IMR-90 (cell line): ENCODE measurements at regions not wholly inside any gene's neighbourhood (a gene's known extent, or its start where the extent isn't known, plus 50 kb on each side); places are given as distances from the start of the nearest gene placed in this dataset.

Experiments used
- ATAC-seq: fragments of 200-7000 bp; cut with Tn5 transposase; 2 replicates; pipeline ENCODE4 v1.9.1; 2020; ENCODE audit warnings: low read depth, mild to moderate bottlenecking, moderate library complexity
- BruUV-seq: library from RNA; stranded (reverse); fragments of 400-500 nt; replicated peaks from 2 replicates; lab custom pipeline; 2021; lab: Mats Ljungman, UMichigan
- CTCF ChIA-PET: fragments of 300-600 bp; formaldehyde crosslinking; extraction: SDS; loops from one replicate; lab custom pipeline; 2021; ENCODE audit warnings: antibody characterized with exemption; lab: Yijun Ruan, JAX
- POLR2A ChIA-PET: fragments of 300-600 bp; sonication (Branson Sonifier 250); formaldehyde crosslinking; loops from one replicate; lab custom pipeline; 2022; ENCODE audit warnings: antibody characterized with exemption; ENCODE audit not compliant: unreplicated experiment; lab: Charles Lee
- DNase-seq: peaks from one replicate; pipeline ENCODE4 v3.0.0; 2013
- H2AFZ ChIP-seq: replicated peaks from 2 replicates; pipeline ENCODE3; 2013; ENCODE audit warnings: low read length, mild to moderate bottlenecking; ENCODE audit not compliant: poor library complexity
- H2AK5ac ChIP-seq: 2 replicates; pipeline ENCODE4 v1.6.1; 2013; ENCODE audit warnings: low read depth, low read length, inconsistent platforms
- H2AK9ac ChIP-seq: replicated peaks from 2 replicates; pipeline ENCODE3; 2013; ENCODE audit warnings: mild to moderate bottlenecking, low read depth, low read length, moderate library complexity; ENCODE audit not compliant: poor library complexity
- H2BK120ac ChIP-seq: 2 replicates; pipeline ENCODE4 v1.6.1; 2013; ENCODE audit warnings: low read depth, low read length, inconsistent platforms
- H2BK15ac ChIP-seq: 3 replicates; pipeline ENCODE4 v1.6.1; 2013; ENCODE audit warnings: low read depth, low read length, inconsistent platforms
- H2BK20ac ChIP-seq: 2 replicates; pipeline ENCODE4 v1.6.1; 2013; ENCODE audit warnings: low read depth, mild to moderate bottlenecking, inconsistent platforms, low read length, moderate library complexity
- H2BK5ac ChIP-seq: 2 replicates; pipeline ENCODE4 v1.6.1; 2013; ENCODE audit warnings: mild to moderate bottlenecking, low read depth, low read length, inconsistent platforms; ENCODE audit not compliant: poor library complexity, severe bottlenecking
- H3K14ac ChIP-seq: replicated peaks from 2 replicates; pipeline ENCODE4 v1.6.1; 2013; ENCODE audit warnings: low read depth, low read length, inconsistent platforms
- H3K18ac ChIP-seq: 2 replicates; pipeline ENCODE4 v1.6.1; 2013; ENCODE audit warnings: low read depth, low read length, control low read depth
- H3K23ac ChIP-seq: 2 replicates; pipeline ENCODE4 v1.6.1; 2013; ENCODE audit warnings: low read depth, low read length, inconsistent platforms
- H3K27ac ChIP-seq: 2 replicates; pipeline ENCODE4 v1.5.1; 2013; ENCODE audit warnings: mild to moderate bottlenecking, control low read depth, low read length; ENCODE audit not compliant: insufficient read depth
- H3K27me3 ChIP-seq: 2 replicates; pipeline ENCODE4 v1.6.1; 2013; ENCODE audit warnings: low read length; ENCODE audit not compliant: control insufficient read depth, insufficient read depth
- H3K36me3 ChIP-seq: 2 replicates; pipeline ENCODE4 v1.6.1; 2013; ENCODE audit warnings: low read length, mixed read lengths; ENCODE audit not compliant: control insufficient read depth, insufficient read depth
- H3K4ac ChIP-seq: 2 replicates; pipeline ENCODE4 v1.6.1; 2013; ENCODE audit warnings: low read depth, low read length, inconsistent platforms
- H3K4me1 ChIP-seq: 2 replicates; pipeline ENCODE4 v1.6.1; 2013; ENCODE audit warnings: low read length, mixed read lengths; ENCODE audit not compliant: control insufficient read depth, insufficient read depth
- H3K4me2 ChIP-seq: 2 replicates; pipeline ENCODE4 v1.6.1; 2013; ENCODE audit warnings: low read depth, mild to moderate bottlenecking, control low read depth, low read length, moderate library complexity
- H3K4me3 ChIP-seq: 2 replicates; pipeline ENCODE4 v1.5.1; 2013; ENCODE audit warnings: low read depth, mild to moderate bottlenecking, control low read depth, low read length, moderate library complexity; ENCODE audit not compliant: insufficient read depth
- H3K56ac ChIP-seq: 2 replicates; pipeline ENCODE4 v1.6.1; 2013; ENCODE audit warnings: low read length, inconsistent platforms; ENCODE audit not compliant: insufficient read depth; ENCODE audit errors: extremely low read depth
- H3K79me1 ChIP-seq, 2 experiments: 2 replicates each; pipeline ENCODE4 v1.6.1; 2013; ENCODE audit warnings: low read length in 2 of 2, inconsistent platforms in 1 of 2, low read depth in 1 of 2
- H3K9ac ChIP-seq: 2 replicates; pipeline ENCODE4 v1.6.1; 2013; ENCODE audit warnings: low read depth, low read length, control low read depth
- H3K9me1 ChIP-seq: 2 replicates; pipeline ENCODE4 v1.6.1; 2013; ENCODE audit warnings: low read length, inconsistent platforms; ENCODE audit not compliant: insufficient read depth
- H3K9me3 ChIP-seq: 2 replicates; pipeline ENCODE4 v1.6.1; 2013; ENCODE audit warnings: low read length; ENCODE audit not compliant: control insufficient read depth, insufficient read depth
- H4K20me1 ChIP-seq: 2 replicates; pipeline ENCODE4 v1.6.1; 2013; ENCODE audit warnings: low read length, inconsistent platforms; ENCODE audit not compliant: insufficient read depth
- H4K5ac ChIP-seq: 2 replicates; pipeline ENCODE4 v1.6.1; 2013; ENCODE audit warnings: mild to moderate bottlenecking, low read depth, low read length, control low read depth
- H4K8ac ChIP-seq, 2 experiments: 2 replicates each; pipeline ENCODE4 v1.6.1; 2013; ENCODE audit warnings: low read depth in 2 of 2, low read length in 2 of 2, control low read depth in 1 of 2, inconsistent platforms in 1 of 2
- H4K91ac ChIP-seq: 2 replicates; pipeline ENCODE4 v1.6.1; 2013; ENCODE audit warnings: low read depth, low read length, inconsistent platforms; ENCODE audit not compliant: insufficient read depth
- CHD1 ChIP-seq: IDR thresholded peaks from 2 replicates; pipeline ENCODE4 v1.6.1; 2012; ENCODE audit warnings: low read depth, low read length, improper control_type of control experiment
- MAFK ChIP-seq: IDR thresholded peaks from 2 replicates; pipeline ENCODE4 v1.6.1; 2012; ENCODE audit warnings: low read depth, low read length, improper control_type of control experiment
- MAZ ChIP-seq: IDR thresholded peaks from 2 replicates; pipeline ENCODE4 v1.6.1; 2012; ENCODE audit warnings: low read depth, mild to moderate bottlenecking, low read length, improper control_type of control experiment, moderate library complexity, borderline replicate concordance
- NFE2L2 ChIP-seq: fragments of 150-350 bp; IDR thresholded peaks from 2 replicates; pipeline ENCODE4 v1.6.1; 2016; ENCODE audit warnings: low read depth, mild to moderate bottlenecking, low read length
- POLR2A ChIP-seq: IDR thresholded peaks from 2 replicates; pipeline ENCODE4 v1.6.1; 2012; ENCODE audit warnings: mild to moderate bottlenecking, low read depth, low read length
- USF2 ChIP-seq: fragments of 150-350 bp; IDR thresholded peaks from 2 replicates; pipeline ENCODE4 v1.6.1; 2017; ENCODE audit warnings: mild to moderate bottlenecking, antibody characterized with exemption, low read length, low read depth
- WGBS, 2 experiments: methylation state at CpG; one replicate each; pipeline versions ENCODE4 v1.1.5 to v1.1.7; 2013; ENCODE audit warnings: missing lambda C conversion rate in 2 of 2; ENCODE audit not compliant: insufficient read length in 1 of 2; ENCODE audit errors: extremely low coverage in 2 of 2; 5-methylcytosine and 5-hydroxymethylcytosine counted together
- dilution Hi-C: fragments of 300-500 bp; cut with HindIII; formaldehyde crosslinking; loops from one replicate; pipeline ENCODE4 v1.14.3; 2018; ENCODE audit warnings: low sequenced_read_pairs; ENCODE audit not compliant: unreplicated experiment
- in situ Hi-C: fragments of 300-500 bp; cut with MboI; formaldehyde crosslinking; loops from 3 replicates; pipeline ENCODE4 v1.14.3; 2019; ENCODE audit warnings: low sequenced_read_pairs, inconsistent platforms, mixed read lengths
- intact Hi-C: fragments of 100-400 bp; cut with micrococcal nuclease; formaldehyde crosslinking; loops from 2 replicates; pipeline ENCODE4 v1.10.0; 2022

- H3K18ac ChIP-seq: no peak overlapping the region
- BruUV-seq: no TSS peak
- H3K9me1 ChIP-seq: no peaks in the 10 kb centered on the region
- dilution Hi-C loops: no loop called here
- no peak overlapping the region for H2BK5ac ChIP-seq
- no peak for DNase-seq
- no peaks in the 10 kb centered on the region for H3K4me1 ChIP-seq
- H4K8ac ChIP-seq: no peak overlapping the region
- no peak overlapping the region for H3K23ac ChIP-seq
- H4K20me1 ChIP-seq: no peaks in the 10 kb centered on the region
- no peak overlapping the region for H3K4me2 ChIP-seq
- no peaks in the 10 kb centered on the region for H3K27me3 ChIP-seq
- H3K9me3 ChIP-seq: no peaks in the 10 kb centered on the region
- H4K91ac ChIP-seq: no peak overlapping the region
- ATAC-seq: no peak
- H3K9ac ChIP-seq: no peak overlapping the region
- H2AFZ ChIP-seq: no peak overlapping the region
- no peak overlapping the region for H2AK9ac ChIP-seq
- TF ChIP-seq NFE2L2 (no peak), MAFK (no peak), MAZ (no peak), POLR2A (no peak), CHD1 (no peak), USF2 (no peak)
- no peak overlapping the region for H4K5ac ChIP-seq
- WGBS, 2 experiments: no CpG with 5 or more reads among the region's 1 CpG
- no peaks in the 10 kb centered on the region for H3K36me3 ChIP-seq
- in situ Hi-C loops: no loop called here
- H3K56ac ChIP-seq: no peak overlapping the region
- H2BK15ac ChIP-seq: no peak overlapping the region
- H3K14ac ChIP-seq: no peak overlapping the region
- H2BK20ac ChIP-seq: no peak overlapping the region
- no peak overlapping the region for H3K4ac ChIP-seq
- H3K27ac ChIP-seq: no peak overlapping the region
- intact Hi-C loops: no loop called here
- H3K79me1 ChIP-seq: no peaks in the 10 kb centered on the region
- H2AK5ac ChIP-seq: no peak overlapping the region
- H2BK120ac ChIP-seq: no peak overlapping the region
- ChIA-PET POLR2A (no interaction called here), CTCF (no interaction called here)
- H3K4me3 ChIP-seq: no peak overlapping the region
Measured at GRCh38 chr3:18054625-18055024, 312.2 kb upstream of the TBC1D5 start.
